Testis (tissue), 2 donors: ENCODE measurements at regions not wholly inside any gene's neighbourhood (a gene's known extent, or its start where the extent isn't known, plus 50 kb on each side); places are given as distances from the start of the nearest gene placed in this dataset.

Experiments
- DNase-seq: peaks from one replicate; pipeline ENCODE4 v3.0.0-alpha.2; 2019
- H3K27ac ChIP-seq, 2 donors: fragments of 200-600 bp; sonication (generic); one replicate each; pipeline ENCODE4 v1.5.1; 2019
- H3K27me3 ChIP-seq: fragments of 200-600 bp; sonication (generic); one replicate; pipeline ENCODE4 v1.5.1; 2019
- H3K36me3 ChIP-seq: fragments of 200-600 bp; sonication (generic); one replicate; pipeline ENCODE4 v1.5.1; 2017; ENCODE audit warnings: low read depth; ENCODE audit errors: missing control alignments
- H3K4me1 ChIP-seq: fragments of 200-600 bp; sonication (generic); one replicate; pipeline ENCODE4 v1.5.1; 2019
- H3K4me3 ChIP-seq, 2 donors: fragments of 200-600 bp; sonication (generic); one replicate each; pipeline ENCODE4 v1.5.1; 2017 to 2019
- H3K9me3 ChIP-seq: fragments of 200-600 bp; sonication (generic); one replicate; pipeline ENCODE4 v1.5.1; 2017
- CTCF ChIP-seq, 3 experiments: fragments of 450-650 bp in 2 of 3; fragments of 200-600 bp in 1 of 3; sonication (generic) in 1 of 3; IDR thresholded peaks; one replicate each; pipeline ENCODE4 v1.5.1; 2016 to 2019; ENCODE audit warnings: antibody characterized with exemption in 3 of 3, mild to moderate bottlenecking in 2 of 3, moderate library complexity in 1 of 3
- POLR2A ChIP-seq: fragments of 450-650 bp; IDR thresholded peaks from one replicate; pipeline ENCODE4 v1.6.1; 2017; ENCODE audit warnings: antibody characterized with exemption, mild to moderate bottlenecking, moderate library complexity
- WGBS, 2 donors: methylation state at CpG; one replicate each; pipeline ENCODE4 v1.1.5; 2018; 5-methylcytosine and 5-hydroxymethylcytosine counted together
- intact Hi-C: fragments of 100-400 bp; cut with DNase I; formaldehyde crosslinking; loops from one replicate; pipeline ENCODE4 v1.15.1; 2023; ENCODE audit warnings: low total_unique reads

GRCh38 chr7:50156706-50157105 lies 63.7 kb upstream of the ZPBP start:
- H3K36me3 ChIP-seq, result no peaks in the 10 kb centered on the region
- H3K4me1 ChIP-seq, result no peaks in the 10 kb centered on the region
- H3K27ac ChIP-seq, result no peak overlapping the region
- TF ChIP-seq POLR2A (no peak), CTCF (IDR thresholded peaks at IDR 0.05) (no peak)
- H3K9me3 ChIP-seq, result no peaks in the 10 kb centered on the region
- no peaks in the 10 kb centered on the region for H3K27me3 ChIP-seq
- intact Hi-C loops, result no loop called here
- 56 to 73% methylated on average over 5 of the region's 5 CpGs for WGBS, 2 donors
- no peak for DNase-seq
- H3K4me3 ChIP-seq, result no peak overlapping the region

- WGBS, 2 donors, result 71 to 77% methylated on average over 4 of the region's 4 CpGs
- DNase-seq, result no peak
- intact Hi-C loops, result no loop called here
Measured at GRCh38 chr7:50156163-50156562, 63.1 kb upstream of the ZPBP start.

GRCh38 chr7:50155755-50156154 lies 62.7 kb upstream of the ZPBP start:
- DNase-seq, result no peak
- Histone ChIP-seq H3K27ac (no peak overlapping the region), H3K4me1 (no peaks in the 10 kb centered on the region), H3K4me3 (no peak overlapping the region), H3K9me3 (no peaks in the 10 kb centered on the region), H3K27me3 (no peaks in the 10 kb centered on the region), H3K36me3 (no peaks in the 10 kb centered on the region)
- WGBS, 2 donors, result 92% methylated on average over 6 of the region's 6 CpGs
- TF ChIP-seq POLR2A, result no peak
- TF ChIP-seq CTCF (IDR thresholded peaks at IDR 0.05), result no peak
- intact Hi-C loops, result no loop called here

More at GRCh38 chr7:50156163-50156562, 63.1 kb upstream of the ZPBP start:
- no peaks in the 10 kb centered on the region for H3K36me3 ChIP-seq
- no peaks in the 10 kb centered on the region for H3K9me3 ChIP-seq
- no peak overlapping the region for H3K27ac ChIP-seq
- TF ChIP-seq POLR2A, result no peak
- no peak for TF ChIP-seq CTCF (IDR thresholded peaks at IDR 0.05)
- no peak overlapping the region for H3K4me3 ChIP-seq
- no peaks in the 10 kb centered on the region for H3K4me1 ChIP-seq
- no peaks in the 10 kb centered on the region for H3K27me3 ChIP-seq

- Histone ChIP-seq H3K27ac (no peak overlapping the region), H3K4me3 (no peak overlapping the region), H3K4me1 (no peaks in the 10 kb centered on the region), H3K9me3 (no peaks in the 10 kb centered on the region), H3K36me3 (no peaks in the 10 kb centered on the region), H3K27me3 (no peaks in the 10 kb centered on the region)
- intact Hi-C loops, result no loop called here
- 85 to 94% methylated on average over 6 of the region's 6 CpGs for WGBS, 2 donors
- DNase-seq, result no peak
- TF ChIP-seq CTCF (IDR thresholded peaks at IDR 0.05), result no peak
- TF ChIP-seq POLR2A, result no peak
Measured at GRCh38 chr7:50153995-50154394, 60.9 kb upstream of the ZPBP start.

GRCh38 chr7:50153148-50153547 lies 60.1 kb upstream of the ZPBP start:
- H3K36me3 ChIP-seq, result no peaks in the 10 kb centered on the region
- no peak for TF ChIP-seq POLR2A
- TF ChIP-seq CTCF (IDR thresholded peaks at IDR 0.05), result no peak
- H3K27me3 ChIP-seq, result no peaks in the 10 kb centered on the region
- intact Hi-C loops, result no loop called here
- DNase-seq, result no peak
- no peak overlapping the region for H3K27ac ChIP-seq
- H3K4me1 ChIP-seq, result no peaks in the 10 kb centered on the region
- H3K9me3 ChIP-seq, result no peaks in the 10 kb centered on the region
- no peak overlapping the region for H3K4me3 ChIP-seq
